Stimulated activated CD8-positive, alpha-beta memory T cell treated with anti-CD3 and anti-CD28 coated beads, Interleukin-15, amount 100 ng/mL, for 1 hour (primary cell): ENCODE measurements at regions not wholly inside any gene's neighbourhood (a gene's known extent, or its start where the extent isn't known, plus 50 kb on each side); places are given as distances from the start of the nearest gene placed in this dataset.

Source experiments
- DNase-seq: peaks from one replicate; pipeline ENCODE4 v3.0.0-alpha.2; 2020; ENCODE audit warnings: low read depth

DNA sequence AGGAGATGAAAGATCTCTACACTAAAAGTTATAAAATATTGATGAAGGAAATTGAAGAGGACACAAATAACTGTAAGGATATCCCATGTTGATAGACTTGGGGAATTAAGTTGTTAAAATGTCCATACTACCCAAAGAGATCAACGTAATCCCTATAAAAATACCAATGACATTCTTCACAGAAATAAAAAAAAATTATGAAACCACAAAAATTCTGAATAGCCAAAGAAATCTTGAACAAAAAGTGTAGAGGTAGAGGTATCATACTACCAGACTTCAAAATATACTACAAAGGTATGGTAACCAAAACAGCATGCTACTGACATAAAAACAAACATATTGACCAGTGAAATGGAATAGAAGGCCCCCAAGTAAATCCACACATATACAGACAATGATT, 71.5 kb upstream of the ELL2 start:
- DNase-seq: no peak

DNA sequence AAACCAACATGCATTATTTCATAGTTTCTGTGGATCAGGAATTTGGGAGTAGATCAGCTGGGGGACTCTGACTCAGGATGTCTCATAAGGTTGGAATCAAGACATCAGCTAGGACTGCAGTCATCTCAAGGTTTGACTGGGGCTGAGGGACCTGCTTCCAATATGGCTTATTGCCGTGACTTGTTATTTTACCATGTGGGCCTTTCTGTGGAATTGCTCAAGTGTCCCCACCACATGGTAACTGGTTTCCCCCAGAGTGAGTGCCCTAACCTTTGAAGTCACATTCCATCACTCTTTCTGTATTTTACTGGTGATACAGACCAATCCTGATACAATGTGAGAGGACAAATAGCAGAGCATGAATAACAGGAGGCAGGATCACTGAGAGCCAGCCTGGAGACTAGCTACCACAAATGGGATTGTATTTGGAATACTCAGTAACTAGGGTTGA, 70.2 kb upstream of the ELL2 start:
- DNase-seq: no peak

DNA sequence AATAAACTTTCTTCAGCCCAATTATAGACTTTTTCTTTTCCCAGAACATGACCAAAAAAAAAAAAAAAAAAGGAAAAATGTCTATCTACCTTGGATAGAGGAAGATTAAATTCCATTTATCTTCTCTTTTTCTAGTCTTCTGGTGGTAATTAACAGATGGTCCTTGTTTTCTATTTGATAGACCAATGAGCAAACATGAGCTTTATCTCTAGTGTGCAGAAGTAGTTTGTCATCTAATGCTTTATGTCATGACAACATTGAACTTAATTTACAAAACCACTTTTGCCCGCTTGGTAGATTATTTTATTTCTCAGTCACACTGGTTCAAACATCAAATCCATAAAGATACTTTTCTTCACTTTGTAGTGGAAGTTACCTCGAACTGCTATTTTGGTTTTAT, 69.5 kb upstream of the ELL2 start:
- no peak for DNase-seq

DNA sequence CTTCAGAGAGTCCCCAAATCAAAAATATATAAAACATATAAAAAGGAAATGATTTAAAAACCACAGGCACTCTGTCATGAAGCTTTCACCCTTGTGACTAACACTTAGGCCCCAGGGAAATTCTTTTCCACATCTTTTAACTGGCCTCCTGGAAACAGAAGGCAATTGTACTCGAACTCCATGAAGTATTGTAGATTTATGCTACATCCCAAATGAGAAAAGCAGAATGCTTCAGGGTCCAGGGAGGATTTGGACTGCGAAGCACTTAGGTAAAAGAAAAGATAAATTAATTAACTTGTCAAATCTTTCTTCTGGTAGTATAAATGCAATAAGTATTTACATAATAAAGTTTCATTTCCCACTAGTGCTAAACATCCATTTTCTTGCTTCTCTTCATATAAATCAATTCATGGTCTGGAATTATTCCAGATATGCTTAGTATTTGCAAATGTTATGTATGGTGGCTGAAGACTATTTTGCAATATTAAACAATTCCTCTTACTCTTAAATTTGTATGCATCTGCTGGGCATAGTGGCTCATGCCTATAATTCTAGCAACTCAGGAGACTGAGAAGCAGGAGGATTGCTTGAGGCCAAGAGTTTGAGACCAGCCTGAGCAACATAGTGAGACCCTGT, 64.9 kb upstream of the ELL2 start:
- DNase-seq: no peak

DNA sequence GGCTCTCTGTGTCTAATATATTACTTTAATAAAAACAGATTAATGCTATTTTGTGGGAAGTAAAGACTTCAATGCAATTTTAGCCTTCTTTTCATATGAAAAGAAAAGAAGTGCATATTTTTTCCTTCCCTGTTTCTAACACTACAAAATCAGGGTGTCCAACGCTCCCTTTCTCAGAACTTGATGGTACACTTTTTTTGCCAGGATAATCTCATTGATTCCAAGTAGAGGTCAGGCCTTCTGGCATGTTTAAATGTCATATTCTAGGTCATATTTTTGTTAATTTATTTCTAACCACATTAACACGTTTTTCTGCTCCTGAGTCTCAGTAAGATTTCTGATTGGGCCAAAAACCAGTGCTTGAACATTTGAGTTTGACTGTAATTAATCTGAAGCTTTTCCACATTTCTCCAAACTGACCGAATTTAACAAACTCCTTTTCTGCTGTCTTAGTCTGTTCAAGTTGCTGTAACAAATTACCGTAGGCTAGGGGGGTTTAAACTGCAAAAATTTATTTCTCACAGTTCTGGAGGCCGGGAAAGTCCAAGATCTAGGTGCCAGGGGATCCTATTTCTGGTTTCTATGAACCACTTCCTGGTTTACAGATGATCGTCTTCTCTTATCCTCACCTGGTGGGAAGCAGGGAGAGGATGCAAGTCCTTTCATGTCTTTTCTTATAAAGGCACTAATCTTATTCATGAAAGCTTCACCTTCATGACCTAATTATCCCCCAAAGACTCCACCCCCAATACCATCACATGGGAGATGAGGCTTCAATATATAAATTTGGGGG, 63.2 kb upstream of the ELL2 start:
- DNase-seq: no peak

DNA sequence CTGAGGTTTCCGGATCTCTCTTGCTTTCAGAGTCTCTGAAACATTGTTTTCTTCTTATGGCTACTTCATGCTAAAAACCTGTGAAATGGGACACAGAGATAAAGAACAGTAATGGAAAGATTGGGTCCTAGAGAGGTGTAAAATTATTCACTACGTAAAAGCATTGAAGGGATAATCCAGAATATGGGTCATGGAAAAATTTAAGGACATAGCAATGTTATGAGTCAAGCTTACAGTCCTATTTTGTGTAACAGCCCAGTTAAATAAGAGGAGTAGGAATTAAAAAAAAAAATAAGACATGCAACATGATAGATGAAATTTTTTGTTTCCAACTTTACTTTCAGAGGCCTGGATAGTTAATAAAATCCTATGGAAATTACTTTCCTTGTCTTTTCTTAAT, 61.9 kb upstream of the ELL2 start:
- no peak for DNase-seq

DNA sequence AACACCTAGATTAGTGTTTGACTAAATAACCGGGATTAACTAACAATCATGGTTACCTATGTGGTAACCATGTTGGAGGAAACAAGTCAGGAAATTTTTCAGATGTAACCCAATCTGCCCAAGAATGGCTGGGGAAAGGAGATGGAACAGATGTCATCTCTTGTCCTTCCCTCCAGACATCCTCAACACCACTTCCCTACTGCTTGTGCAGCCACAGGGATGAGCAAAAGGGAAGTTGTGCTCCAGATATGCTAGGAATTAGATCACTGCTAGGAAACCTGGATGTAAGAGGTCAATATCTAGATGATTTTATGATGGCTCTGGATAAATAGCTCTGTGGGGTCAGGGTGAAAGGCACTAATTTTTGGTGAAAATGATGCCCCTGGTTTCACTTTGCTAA, 61.3 kb upstream of the ELL2 start:
- DNase-seq: no peak

DNA sequence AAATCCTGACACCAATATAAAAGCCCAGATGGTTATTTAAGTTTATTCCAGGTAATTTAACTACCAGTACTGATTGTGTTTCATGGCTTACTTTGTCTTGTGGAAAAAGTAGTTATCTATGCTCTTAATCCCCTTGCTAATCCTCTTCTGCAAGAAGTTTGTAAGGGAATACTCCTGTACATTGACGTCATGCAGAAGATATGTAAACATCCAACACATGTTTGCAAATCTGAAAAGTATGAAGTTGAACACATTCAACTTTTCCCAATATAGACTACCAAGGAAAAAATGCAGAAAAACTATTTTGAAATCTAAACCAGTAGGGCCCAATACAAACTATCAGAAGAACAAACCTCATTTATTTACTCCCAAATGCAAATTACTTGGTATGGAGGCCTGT, 56.3 kb upstream of the ELL2 start:
- no peak for DNase-seq

DNA sequence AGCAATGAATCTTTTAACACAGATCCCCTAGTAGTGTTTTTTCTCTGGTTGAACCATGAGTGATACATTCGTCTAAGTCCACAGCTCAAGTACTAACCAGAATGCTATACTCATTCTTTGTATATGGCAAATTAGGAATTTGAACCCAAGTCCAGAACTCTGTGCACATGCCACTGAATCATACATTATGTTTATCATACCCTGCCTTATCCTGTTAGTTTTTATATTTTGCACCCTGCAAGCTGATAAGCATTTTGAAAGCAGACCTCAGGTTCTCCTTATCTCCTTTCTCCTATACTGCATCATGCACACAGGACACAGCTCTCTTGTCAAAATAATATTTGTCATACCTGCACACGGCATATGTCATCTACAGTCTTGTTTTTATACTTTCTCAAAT, 54.6 kb upstream of the ELL2 start:
- no peak for DNase-seq

DNA sequence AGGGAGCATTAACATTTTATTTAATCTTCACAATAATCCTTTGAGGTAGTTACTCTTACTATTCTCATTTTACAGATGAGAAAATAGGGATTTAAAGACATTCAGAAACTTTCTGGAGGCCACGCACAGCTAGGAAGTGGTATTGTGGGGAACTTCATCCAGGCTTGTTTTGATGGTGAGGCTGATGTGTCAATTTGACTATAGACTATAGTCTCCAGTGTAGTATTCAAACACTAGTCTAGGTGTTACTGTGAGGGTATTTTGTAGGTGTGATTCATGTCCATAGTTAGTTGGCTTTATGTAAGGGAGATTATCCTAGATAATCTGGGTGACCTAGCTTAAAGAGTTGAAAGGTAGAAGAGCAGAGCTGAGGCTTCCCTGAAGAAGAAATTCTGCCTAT, 54.1 kb upstream of the ELL2 start:
- no peak for DNase-seq

DNA sequence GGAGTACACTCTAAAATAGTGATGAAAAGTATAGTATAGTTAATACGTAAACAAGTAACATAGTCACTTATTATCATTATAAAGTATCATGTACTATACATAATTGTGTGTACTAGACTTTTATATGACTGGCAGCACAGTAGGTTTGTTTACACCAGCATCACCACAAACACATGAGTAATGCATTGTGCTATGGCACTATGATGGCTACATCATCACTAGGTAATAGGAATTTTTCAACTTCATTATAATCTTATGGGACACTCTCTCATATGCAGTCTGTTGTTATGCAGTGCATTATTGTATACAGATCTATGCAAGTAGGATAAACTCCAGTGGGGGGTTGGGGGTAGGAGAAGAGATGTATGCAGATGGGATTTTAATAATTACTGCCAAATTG, 52.7 kb upstream of the ELL2 start:
- no peak for DNase-seq

DNA sequence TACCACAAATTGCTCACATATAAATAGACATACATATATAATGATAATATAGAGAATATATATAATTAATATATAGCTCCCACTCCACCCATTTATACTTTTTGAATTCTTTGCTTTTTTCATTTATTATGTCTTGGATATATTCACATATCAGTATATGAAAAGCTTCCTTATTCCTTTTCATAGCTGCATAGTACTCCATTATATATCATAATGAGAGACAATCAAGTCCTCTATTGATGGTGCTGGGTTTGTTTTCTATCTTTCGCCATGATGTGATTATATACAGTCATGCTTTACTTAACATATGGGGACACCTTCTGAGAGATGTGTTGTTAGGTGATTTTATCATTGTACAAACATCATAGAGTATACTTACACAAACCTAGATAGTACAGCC, 51.6 kb upstream of the ELL2 start:
- no peak for DNase-seq

DNA sequence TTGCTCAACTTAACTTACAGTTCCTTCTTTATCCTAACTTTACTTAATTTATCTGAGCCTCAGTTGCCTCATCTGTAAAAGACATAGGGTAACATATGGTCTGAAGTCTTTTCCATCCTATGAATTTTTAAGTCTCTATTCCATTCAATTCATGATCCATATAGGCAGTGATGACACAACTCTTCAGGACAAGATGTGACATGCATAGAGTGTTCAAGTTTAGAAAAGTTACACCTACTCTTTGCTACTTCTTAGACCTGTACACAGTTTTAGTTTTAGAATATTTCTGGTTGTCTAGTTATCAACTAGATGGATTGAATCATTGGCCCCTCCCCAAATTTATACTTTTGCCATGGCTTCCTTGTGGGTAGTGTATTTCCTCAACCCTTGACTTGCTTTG, 50.7 kb upstream of the ELL2 start:
- no peak for DNase-seq
